HG03025 (cell line): ENCODE measurements at regions not wholly inside any gene's neighbourhood (a gene's known extent, or its start where the extent isn't known, plus 50 kb on each side); places are given as distances from the start of the nearest gene placed in this dataset.

Experiments used
- ATAC-seq: cut with Tn5 transposase; IDR thresholded peaks from one replicate; pipeline ENCODE4 v1.9.1; 2021; ENCODE audit warnings: mild to moderate bottlenecking, moderate library complexity; ENCODE audit not compliant: unreplicated experiment, low FRiP score

GRCh38 chr4:19729886-19730651, 521.6 kb upstream of the SLIT2 start:
- no peak for ATAC-seq

- no peak for ATAC-seq
Observed at GRCh38 chr4:19728773-19729172, 522.9 kb upstream of the SLIT2 start.

- no peak for ATAC-seq
Observed at GRCh38 chr4:19727141-19727540, 524.6 kb upstream of the SLIT2 start.

GRCh38 chr4:19725130-19725529, 526.6 kb upstream of the SLIT2 start:
- no peak for ATAC-seq

- no peak for ATAC-seq
Observed at GRCh38 chr4:19722404-19722803, 529.3 kb upstream of the SLIT2 start.

GRCh38 chr4:19721587-19721986, 530.1 kb upstream of the SLIT2 start:
- ATAC-seq: no peak

- no peak for ATAC-seq
Observed at GRCh38 chr4:19720610-19721009, 531.1 kb upstream of the SLIT2 start.

GRCh38 chr4:19720190-19720589, 531.5 kb upstream of the SLIT2 start:
- no peak for ATAC-seq

- no peak for ATAC-seq
Observed at GRCh38 chr4:19711871-19712270, 539.8 kb upstream of the SLIT2 start.

- no peak for ATAC-seq
Observed at GRCh38 chr4:19707876-19708275, 543.8 kb upstream of the SLIT2 start.

GRCh38 chr4:19703391-19703790, 548.3 kb upstream of the SLIT2 start:
- ATAC-seq: no peak

- no peak for ATAC-seq
Observed at GRCh38 chr4:19700992-19701391, 550.7 kb upstream of the SLIT2 start.

GRCh38 chr4:19698961-19699360, 552.7 kb upstream of the SLIT2 start:
- no peak for ATAC-seq

- no peak for ATAC-seq
Observed at GRCh38 chr4:19694812-19695211, 556.9 kb upstream of the SLIT2 start.

- no peak for ATAC-seq
Observed at GRCh38 chr4:19693936-19694570, 557.7 kb upstream of the SLIT2 start.

GRCh38 chr4:19689511-19689910, 562.2 kb upstream of the SLIT2 start:
- no peak for ATAC-seq

GRCh38 chr4:19686456-19686855, 565.2 kb upstream of the SLIT2 start:
- no peak for ATAC-seq

GRCh38 chr4:19684084-19684483, 567.6 kb upstream of the SLIT2 start:
- ATAC-seq: no peak

GRCh38 chr4:19683426-19683825, 568.3 kb upstream of the SLIT2 start:
- ATAC-seq: no peak

- no peak for ATAC-seq
Observed at GRCh38 chr4:19677211-19677610, 574.5 kb upstream of the SLIT2 start.

- ATAC-seq: no peak
Observed at GRCh38 chr4:19675172-19675811, 576.4 kb upstream of the SLIT2 start.

GRCh38 chr4:19659101-19659500, 592.6 kb upstream of the SLIT2 start:
- no peak for ATAC-seq
